MV-4-11 (cell line): ENCODE measurements at regions not wholly inside any gene's neighbourhood (a gene's known extent, or its start where the extent isn't known, plus 50 kb on each side); places are given as distances from the start of the nearest gene placed in this dataset.
"Not testable (repeated sequence)": the region's sequence is repeated elsewhere in the genome, so short reads cannot be mapped to it uniquely, and the experiment has no call there.

ENCODE experiments used
- DNase-seq: peaks from one replicate; lab custom pipeline; 2025; lab: John Stamatoyannopoulos, UW

DNA sequence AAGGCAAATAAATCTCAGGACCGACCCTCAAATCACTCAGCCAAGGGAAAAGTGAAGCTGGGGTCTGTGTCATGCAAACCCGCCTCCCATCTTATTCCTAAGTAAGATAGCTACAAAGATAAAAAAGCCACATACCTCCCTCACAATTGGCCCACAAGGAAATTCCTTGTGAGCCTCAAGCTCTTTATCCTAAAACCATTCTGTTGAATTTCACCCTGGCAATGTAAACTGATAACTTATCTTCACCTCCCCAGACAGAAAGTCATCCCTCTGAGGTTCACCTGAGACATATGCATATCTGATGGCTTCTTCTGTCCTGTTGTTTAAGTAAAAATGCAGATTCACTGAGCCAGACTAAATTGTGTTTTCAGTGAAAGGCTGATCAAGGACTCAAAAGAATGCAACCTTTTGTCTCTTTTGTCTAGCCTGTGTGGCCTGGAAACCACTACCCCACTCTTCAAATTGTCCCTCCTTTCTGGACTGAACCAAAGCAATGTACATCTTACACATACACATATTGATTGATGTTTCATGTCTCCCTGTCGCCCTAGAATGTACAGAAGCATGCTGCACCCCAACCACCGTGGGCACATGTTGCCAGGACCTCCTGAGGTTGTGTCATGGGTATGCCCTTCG lies 91.3 kb downstream of the MFAP3L start:
- no peak for DNase-seq

DNA sequence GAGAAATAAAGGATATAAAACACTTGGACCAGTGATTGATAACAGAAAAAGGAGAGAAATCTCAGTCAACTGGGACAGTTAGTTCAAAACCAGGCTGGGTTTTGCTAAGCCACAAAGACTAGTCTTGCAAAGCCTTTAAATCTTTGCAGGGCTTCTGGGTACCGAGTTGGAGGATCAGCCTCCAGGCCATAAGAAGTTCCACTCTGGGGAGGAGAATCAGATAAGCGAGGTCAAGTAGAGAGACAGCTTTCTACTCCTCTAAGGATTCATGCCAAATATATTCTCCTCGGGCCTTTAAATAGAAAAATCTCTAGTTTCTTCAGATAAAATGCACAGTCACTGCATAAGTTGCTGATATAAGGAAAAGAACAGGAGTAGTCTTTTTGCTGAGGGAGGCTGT lies 92.7 kb downstream of the MFAP3L start:
- no peak for DNase-seq

DNA sequence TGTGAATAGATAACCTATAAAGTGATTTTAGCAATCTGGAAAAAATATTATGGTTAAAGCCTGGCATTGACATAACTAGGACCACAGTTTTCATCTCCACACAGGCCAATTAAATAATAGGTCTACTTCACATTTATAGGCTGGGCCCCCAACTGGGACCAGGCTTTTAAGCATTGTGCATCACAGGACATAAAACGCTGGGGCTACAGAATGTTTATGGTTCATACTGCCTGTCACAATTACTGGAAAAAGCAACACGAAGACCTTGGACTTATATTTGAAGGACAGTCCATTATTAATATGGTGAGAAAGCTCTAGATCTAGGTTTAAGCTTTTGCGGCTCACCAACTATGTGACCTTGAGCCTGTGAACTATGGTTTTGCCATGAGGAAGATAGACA lies 94.2 kb downstream of the MFAP3L start:
- no peak for DNase-seq

DNA sequence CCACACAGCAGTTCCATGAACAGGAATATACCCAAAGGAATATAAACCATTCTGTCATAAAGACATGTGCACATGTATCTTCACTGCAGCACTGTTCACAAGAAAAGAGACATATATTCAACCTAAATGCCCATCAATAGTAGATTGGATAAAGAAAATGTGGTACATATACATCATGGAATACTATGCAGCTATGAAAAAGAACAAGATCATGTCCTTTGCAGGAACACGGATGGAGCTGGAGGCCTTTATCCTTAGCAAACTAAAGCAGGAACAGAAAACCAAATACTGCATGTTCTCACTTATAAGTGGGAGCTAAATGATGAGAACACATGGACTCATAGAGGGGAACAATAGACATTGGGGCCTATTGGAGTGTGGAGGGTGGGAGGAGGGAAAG lies 95.4 kb downstream of the MFAP3L start:
- not testable (repeated sequence) for DNase-seq

DNA sequence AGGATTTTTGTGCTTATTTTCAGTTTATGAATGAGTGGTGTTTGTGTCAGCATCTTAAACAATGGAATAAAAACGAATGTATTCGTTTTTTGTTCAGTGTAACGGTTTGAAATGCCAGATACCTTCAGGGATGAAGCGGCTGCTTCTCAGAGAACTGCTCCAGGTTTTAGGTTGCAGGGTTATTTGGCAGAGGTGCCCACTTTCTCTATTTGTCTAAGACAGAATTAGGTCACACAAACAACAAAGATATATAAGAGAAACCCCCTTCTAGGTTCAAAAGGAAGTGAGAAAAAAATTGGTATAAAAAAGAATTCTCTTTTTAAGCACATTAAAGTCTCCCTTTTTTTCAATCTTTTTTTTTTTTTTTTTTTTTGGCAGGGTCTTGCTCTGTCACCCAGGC lies 98.9 kb downstream of the MFAP3L start:
- DNase-seq = no peak

DNA sequence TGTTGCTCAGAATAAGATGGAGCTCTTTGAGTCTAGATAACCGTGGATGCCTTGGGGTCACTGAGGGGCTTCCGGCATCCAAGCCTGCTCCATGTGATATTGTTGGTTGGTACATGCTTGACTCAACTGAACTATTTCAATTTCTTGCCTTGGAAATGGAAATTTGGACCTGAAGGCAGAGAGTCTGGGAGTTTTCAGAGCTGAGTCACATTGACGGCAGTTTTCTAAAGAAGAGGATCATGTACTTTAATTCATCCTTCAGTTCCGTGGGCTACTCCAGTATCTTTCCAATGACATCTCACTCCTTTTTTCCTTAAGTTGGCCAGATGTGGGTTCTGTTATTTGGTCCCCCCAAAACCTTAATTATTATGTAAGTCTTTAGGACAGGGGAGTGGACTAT lies 100.5 kb downstream of the MFAP3L start:
- no peak for DNase-seq

DNA sequence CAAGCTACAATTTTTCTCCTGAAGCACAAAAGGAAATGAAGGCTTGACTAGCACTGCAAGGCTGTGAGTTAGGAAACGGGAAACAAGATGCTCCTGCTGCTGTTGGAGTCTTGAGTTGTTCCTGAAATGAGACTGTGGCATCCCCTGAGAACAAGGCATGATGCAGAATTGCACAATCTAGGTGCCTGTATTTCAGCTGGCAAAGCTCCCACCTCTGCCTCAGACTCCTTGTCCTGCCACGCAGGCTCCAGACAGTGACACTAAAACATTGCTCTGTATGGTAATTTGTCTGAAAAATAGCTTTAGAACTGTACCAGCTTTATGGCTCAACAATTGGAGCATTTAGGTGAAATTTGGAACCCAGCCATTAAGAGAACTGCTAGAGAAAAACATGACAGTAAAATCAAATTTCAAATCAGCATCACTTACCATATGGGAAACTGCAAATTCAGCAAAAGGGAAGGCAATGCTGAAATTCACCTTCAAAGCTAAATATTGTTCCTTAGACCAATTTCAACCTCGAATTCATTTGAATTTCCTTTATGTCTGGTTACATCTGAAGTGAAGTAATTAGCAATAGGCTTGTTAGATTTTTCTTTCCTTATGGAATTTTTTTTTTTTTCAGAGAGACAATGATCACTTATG lies 103.4 kb downstream of the MFAP3L start:
- DNase-seq = no peak

DNA sequence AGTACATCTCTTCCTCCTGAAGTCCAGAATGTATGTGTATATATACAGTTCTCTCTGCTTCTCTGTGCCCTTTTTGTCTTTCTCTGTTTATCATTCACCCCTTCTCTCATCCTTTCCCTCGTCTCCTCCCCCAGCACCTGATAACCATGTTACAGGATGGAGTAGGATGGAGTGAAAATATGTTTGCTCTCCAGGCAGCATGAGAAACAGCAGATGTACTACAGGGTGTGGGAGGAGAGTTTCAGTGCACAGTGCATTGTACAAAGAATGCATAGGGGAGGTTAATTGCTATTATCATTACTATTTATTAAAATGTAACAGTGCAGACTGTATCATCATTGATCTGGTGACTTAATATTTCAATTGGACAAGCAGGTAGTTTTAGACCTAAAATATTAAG lies 104.5 kb downstream of the MFAP3L start:
- no peak for DNase-seq

DNA sequence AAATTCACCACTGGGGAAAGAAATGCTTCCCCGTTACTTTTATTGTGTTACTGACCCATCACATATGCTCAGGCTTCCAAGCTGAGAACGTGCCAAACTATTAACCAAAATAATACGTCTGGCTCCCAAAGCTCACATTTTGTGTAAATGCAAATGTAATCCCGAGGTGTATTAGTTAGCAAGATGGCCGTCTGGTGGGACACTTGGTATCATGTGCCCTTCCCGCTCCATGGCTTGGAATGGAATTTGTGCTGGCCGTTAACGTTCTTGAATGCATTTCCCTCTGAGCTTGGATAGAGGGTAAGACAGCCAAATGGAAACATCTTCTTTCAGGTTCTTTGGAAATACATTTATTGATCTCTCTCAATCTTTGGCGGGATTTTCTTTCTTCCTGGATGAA lies 105.0 kb downstream of the MFAP3L start:
- DNase-seq = no peak

DNA sequence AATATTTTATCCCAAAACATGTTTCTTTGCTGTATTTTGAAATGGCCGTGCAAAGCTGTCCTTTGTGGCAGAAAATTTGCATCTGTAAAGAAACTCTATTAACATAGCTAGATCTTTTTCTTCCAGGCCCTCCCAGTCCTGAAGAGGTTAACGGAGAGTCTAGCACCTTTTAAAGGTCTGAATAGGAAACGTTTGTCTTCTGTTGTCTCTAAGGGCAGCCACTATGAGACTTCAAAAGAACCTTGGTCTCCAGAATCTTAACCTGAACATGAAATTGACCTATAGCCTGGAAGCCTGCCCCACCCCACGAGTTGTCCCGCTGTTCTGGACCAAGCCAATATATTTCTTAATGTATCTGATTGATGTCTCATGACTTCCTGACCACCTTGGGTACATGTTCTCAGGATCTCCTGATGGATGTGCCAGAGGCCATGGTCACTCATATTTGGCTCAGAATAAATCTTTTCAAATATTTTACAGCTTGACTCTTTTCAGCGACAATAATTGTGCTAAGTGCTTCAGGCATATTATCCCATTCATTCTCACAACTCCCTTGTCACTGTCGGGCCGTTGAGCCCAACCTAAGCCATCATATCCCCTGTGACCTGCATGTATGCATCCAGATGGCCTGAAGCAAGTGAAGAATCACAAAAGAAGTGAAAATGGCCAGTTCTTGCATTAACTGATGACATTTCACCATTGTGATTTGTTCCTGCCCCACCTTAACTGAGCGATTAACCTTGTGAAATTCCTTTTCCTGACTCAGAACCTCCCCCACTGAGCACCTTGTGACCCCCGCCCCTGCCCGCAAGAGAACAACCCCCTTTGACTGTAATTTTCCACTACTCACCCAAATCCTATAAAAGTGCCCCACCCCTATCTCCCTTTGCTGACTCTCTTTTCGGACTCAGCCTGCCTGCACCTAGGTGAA lies 106.7 kb downstream of the MFAP3L start:
- not testable (repeated sequence) for DNase-seq

DNA sequence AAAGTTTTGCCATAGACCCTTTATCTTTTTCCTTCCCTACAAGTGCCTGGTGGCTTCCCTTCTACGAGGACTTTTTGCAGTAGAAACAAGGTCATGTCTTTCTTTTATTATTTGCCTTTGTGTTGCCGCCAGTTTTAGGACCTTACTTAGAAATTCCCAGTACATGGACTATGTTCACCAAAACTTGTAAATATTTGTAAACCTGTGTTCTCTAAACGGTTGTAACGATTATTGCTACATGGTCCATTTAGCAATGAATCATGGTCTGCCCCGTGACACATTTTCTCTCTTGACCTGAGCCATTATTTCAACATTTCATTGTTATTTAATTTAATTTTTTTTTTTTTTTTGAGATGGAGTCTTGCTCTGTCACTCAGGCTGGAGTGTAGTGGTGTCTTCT lies 110.7 kb downstream of the MFAP3L start:
- no peak for DNase-seq

DNA sequence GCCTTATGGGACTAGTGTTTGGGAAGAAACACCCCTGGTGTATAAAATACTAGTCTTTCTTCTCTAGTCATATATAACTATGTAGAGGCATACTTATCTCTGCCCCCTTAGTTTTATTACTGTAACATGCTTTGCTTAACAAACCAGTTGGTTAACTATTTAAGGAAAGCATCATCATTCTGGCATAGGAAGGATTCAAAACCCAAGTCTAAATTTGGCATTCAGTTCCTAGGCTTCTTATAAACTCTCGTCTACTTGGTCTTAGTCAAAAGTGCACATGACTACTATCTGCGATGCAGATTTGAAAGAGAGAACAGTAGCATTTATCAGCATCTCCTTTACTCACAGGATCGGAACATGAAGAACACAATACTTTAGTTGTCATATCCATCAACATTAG lies 111.3 kb downstream of the MFAP3L start:
- DNase-seq = no peak

DNA sequence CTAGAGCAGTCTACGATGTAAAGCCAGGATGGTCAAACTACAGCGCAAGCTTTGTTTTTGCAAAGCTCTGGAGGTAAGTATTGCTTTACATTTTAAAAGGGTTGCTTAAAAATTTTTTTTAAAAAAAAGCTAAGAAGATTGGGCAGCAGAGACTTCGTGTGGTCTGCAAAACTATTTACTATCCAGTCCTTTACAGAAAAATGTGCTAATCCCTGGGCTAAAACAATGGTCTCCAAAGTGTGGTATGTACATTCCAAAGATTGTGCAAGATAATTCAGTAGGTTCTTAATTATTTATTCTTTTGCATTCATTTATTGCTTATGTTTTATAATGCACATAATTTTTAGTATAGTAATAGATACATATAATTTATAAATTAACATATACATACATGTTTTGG lies 113.2 kb downstream of the MFAP3L start:
- no peak for DNase-seq

DNA sequence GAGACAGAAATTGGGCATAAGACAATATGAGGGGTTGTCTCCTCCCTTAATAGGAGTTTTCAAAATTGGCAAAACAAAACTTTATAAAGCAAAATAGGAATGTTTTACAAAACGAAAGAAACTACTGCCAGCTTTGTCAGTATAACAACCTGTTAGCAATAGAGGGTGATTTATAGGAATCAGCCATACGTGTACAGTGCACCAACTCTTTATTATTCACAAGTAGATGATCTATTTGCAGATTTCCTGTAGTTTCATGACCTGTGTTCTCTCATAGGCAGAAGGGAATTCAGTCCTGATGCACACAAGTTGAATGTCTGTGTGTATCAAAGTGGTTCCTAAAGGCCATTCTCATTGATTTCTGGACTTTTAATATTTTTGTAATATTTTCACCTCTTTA lies 116.3 kb downstream of the MFAP3L start:
- no peak for DNase-seq

DNA sequence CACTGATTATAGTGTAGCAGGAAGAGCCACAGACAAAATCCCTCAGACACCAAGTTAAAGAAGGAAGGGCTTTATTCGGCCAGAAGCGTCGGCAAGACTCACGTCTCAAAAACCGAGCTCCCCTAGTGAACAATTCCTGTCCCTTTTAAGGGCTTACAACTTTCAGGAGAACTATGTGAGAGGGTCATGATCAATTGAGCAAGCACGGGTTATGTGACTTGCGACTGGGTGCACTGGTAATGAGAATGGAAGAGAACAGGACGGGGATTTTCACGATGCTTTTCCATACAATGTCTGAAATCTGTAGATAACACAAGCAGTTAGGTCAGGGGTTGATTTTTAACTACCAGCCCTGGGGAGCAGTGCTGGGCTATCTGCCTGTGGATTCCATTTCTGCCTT lies 116.7 kb downstream of the MFAP3L start:
- no peak for DNase-seq

DNA sequence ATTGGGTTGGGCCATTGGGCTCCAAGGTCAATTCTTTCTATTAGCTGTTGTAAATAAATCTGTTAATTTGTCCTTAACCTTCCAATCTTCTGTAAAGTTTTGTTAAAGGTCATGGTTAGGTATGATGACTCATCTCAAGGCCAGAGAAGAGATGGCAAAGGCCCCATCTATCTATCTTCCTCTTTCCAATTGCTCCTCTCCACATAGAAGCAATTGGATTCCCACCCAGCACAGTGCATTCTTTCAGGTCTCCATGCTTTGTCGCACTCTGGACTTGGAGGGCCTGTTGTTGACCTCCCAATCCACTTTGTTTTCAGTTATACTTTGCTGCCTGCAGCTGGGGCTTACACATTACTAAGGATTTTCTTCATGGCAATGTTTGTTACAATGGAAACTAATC lies 118.5 kb downstream of the MFAP3L start:
- peak; percentile 9 for DNase-seq

DNA sequence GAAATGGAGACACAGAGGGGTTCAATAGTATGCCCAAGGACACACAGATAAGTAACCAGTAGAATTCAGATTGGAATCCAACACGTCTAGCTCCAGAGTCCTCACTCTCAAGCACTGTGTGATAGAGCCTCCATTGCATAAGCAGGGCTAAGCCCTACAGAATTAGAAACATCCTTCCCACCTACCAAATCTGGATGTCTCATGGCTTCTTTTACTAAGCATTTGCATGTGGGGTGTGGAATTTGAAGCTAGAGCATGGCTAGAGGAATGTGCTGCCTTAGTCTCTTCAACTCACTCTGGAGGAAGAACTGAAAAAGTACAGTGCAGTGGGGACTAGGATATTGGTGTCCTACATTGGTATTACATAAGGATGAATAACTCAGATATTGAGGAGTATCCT lies 119.4 kb downstream of the MFAP3L start:
- no peak for DNase-seq

DNA sequence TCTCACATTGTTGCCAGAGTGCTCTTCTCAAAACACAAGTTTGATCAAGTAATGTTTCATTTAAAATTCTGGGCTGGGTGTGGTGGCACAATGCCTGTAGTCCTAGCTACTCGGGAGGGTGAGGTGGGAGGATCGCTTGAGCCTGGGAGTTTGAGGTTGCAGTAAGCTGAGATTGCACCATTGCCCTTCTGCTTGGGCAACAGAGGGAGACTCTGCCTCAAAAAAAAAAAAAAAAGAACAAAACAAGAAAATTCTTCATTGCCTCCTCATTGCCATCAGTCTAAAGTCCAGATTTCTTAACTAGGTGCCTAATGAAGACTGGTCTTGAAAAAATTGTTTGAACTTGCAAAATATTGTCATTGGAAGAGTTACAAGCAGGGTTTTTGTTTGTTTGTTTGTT lies 120.1 kb downstream of the MFAP3L start:
- DNase-seq = no peak

DNA sequence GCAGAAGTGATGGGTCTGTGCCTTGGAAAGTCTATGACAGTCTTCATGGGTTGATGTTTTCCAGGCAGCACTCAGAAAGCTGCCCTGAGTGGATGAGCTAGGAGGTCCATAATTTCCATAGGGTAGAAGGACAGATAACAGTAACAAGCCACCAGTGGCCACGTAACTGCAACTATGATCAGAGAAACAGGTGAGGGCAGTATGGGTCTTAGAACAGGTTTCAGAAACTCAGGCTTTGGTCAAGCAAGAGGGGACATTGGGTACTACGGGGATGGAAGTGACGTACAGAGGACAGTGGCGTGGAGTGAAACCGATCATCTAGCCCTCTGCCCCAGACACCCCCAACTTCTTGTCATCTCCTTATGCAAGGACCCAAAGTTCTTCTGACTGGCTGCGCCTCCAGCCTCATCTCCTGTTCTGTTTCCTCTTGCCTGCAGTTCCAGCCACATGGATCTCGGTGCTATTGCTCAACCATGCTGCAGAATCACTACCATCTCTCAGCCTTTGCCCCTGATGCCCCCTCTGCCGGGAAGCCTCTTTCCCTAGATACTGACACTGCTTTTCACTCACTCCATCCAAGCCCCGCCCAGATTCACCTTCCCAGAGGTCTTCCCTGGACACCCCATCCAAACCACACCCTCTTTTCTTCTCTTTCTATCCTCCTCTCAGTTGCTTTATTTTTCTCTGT lies 123.4 kb downstream of the MFAP3L start:
- no peak for DNase-seq

DNA sequence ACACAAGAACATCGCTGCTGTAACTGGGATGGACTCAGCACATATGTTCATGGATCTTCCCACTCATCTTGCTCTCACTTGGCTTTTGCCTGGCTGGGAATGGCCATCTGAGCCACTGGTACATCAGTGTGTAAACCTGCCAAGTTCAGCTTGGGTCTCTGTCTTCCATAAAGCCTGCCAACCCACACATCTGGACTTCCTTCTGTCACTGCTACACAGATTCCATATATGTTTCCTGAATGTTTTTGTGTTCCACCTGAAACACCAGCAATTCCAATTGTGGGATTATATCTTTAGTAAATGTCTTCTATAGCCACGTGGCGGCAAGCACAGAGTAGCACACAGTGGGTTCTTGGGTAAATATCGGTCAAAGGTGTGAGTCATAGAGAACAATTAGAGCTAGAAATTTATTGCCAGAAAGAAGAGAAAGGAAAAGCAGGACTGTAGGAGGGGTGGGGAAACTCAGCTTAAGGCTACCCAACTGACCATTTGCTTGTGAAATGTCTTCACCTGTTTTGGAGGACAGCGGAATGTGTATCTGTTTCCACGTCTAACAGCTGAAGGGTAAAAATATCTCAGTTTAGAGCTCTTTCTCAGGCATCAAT lies 125.9 kb downstream of the MFAP3L start:
- no peak for DNase-seq

DNA sequence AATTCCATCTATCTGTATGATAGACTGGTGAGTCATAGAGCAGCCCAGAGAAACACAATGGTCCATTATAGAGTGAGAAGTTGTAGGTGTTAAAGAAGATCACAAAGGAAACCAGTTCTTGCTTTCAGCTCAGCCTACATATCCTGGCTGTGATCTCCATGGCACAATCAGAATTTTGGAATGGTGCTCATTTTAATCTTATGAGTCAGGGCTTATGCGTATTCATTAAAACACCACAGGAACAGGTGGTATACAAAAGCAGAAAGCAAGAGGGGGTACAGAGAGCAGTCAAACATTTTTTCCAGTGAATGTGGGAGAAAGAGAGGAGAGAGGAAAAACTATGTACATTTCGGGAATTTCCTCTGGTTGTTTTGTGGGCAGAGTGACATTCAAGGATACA lies 126.9 kb downstream of the MFAP3L start:
- no peak for DNase-seq

DNA sequence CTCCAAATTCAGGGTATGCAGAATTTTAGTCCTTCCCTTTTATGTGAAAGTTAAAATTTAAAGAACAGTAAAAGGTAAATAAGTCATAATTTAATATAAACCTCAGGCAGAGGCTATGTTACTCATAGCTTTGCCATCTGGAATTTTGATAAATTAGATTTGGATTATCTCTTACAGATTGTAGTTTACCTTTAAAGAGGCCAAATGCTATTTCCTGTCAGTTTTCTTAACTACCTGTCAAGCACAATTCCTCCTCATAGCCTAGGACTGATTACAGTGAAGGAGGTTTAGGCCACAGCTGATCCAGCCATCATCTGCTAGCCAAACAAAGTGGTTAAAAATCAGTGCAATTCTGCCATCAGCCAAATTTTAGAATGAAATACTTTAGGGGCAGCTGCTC lies 128.1 kb downstream of the MFAP3L start:
- DNase-seq = no peak
